ENCODE measurements at regions not wholly inside any gene's neighbourhood (a gene's known extent, or its start where the extent isn't known, plus 50 kb on each side); places are given as distances from the start of the nearest gene placed in this dataset.

- TF ChIP-seq CTCF (IDR thresholded peaks at IDR 0.05) (no peak), EP300 (IDR thresholded peaks at IDR 0.05) (no peak), POLR2A (IDR thresholded peaks at IDR 0.05) (no peak), POLR2AphosphoS5 (IDR thresholded peaks at IDR 0.05) (no peak)
Measured at GRCh38 chr6:168815229-168815628, 374.2 kb downstream of the SMOC2 start.

Data from gastroesophageal sphincter (tissue), 3 donors.